ENCODE measurements at regions not wholly inside any gene's neighbourhood (a gene's known extent, or its start where the extent isn't known, plus 50 kb on each side); places are given as distances from the start of the nearest gene placed in this dataset.

DNA sequence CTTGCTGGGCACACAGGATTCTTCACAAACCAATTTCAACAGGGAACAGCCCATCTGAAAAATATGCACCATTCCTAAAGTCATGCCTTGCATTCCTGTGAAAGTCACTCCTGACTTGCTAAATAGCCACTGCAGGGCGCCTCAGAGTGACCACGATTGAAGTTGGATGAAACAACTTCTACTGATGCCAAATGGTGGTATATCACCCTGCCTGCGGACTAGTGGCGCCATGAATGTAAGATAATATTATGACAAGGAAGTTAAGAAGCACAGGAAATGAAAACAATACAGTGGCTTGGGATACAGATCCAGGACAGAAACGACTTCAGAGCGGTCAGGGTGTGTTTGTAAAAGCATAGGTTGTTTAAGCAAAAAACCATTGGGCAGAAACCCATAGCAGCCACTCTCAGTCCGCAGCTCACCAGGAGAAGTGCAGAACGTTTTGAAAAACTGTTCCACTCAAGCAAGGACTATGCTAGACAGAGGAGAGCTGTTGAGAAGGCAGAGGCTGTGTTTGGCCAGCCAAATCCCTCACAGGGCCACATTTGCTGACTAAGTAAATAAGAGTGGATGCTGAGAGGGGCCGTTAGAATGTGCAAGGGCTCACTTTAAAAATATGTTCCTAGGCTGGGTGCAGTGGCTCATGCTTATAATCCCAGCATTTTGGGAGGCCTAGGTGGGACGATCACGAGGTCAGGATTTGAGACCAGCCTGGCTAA lies 250.4 kb downstream of the PTTG2 start:
- no peak overlapping the region for H3K4me3 ChIP-seq (replicated peaks; ENCODE audit: low read depth, low read length)
- no peak for DNase-seq (ENCODE audit: extremely low read depth, low read depth)
- TF ChIP-seq CTCF (IDR thresholded peaks at IDR 0.05; ENCODE audit: low read depth, low read length, missing control alignments) = no peak

- no peak for TF ChIP-seq CTCF (IDR thresholded peaks at IDR 0.05; ENCODE audit: low read depth, low read length, missing control alignments)
- no peak for DNase-seq (ENCODE audit: extremely low read depth, low read depth)
- H3K4me3 ChIP-seq (replicated peaks; ENCODE audit: low read depth, low read length) = no peak overlapping the region
Observed at GRCh38 chr4:38211885-38212284, 251.7 kb downstream of the PTTG2 start.

DNA sequence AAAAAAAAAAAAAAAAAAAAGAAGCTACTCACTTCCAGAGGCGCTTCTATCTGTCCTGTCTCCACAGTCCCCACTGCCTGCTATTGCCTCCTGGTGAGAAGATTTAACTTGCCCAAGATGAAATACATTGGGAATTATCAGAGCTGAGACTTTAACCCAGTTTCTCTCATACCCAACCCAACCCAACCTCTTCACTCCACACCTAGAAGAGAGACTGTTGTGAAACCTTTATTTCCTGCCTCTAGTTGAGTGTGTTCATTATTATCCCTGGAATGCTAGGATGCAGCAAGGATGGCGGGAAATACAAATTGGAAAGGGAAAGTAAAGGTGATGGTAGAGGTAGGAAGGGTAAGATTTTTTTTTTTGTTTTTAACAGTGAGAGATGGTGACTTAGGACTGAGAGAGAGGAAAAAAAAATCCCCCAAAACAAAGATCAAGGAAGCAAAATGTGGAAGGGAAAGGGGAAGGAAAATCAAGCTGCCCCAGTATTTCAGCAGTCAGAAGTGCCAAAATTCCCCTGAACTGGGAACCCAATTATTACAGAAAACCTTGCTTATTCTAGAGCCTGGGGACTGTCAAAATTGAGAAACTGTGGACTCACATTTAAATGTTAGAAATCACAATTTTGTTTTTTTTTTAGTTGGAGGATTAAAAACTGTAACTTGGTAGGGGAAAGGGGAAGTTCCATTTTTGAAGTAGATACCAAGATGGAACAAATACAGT lies 253.0 kb downstream of the PTTG2 start:
- no peak overlapping the region for H3K4me3 ChIP-seq (replicated peaks; ENCODE audit: low read depth, low read length)
- TF ChIP-seq CTCF (IDR thresholded peaks at IDR 0.05; ENCODE audit: low read depth, low read length, missing control alignments) = no peak
- no peak for DNase-seq (ENCODE audit: extremely low read depth, low read depth)

DNA sequence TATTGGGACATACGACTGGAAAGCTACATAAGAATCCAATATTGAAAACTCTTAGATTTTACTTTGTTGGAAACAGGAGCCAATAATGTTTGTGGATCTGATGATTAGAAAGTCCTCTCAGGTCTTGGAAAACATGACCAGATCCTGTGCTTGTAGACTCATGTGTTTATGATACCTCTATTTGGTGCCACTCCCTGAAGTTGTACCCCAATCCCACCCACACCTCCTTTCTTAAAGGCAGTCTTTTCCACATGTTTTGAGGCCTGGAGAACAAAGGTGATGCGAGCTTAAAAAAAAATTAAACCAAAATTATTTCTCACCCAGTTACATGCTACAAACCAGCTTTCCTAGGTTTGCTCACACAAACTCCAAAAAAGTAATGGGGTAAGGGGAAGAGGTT lies 262.7 kb downstream of the PTTG2 start:
- DNase-seq (ENCODE audit: extremely low read depth, low read depth) = no peak
- TF ChIP-seq CTCF (IDR thresholded peaks at IDR 0.05; ENCODE audit: low read depth, low read length, missing control alignments) = no peak

DNA sequence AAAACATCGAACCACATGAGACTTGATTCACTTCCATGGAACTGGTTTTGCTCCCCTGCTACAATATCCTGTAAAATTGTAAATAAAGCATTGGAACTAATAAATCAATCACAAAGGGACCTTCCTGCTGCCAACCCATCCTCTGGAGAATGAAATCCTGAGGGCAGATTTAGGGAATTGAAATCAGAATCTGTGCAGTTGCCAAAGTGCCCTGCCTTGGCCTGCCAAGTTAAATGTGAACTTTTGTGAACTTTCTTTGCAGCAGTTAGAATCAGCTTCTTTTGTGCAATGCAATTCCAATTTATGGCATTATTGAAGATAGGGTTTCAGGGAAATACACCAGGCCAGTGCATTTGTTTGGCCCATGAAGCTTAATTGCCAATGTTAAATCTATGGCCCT lies 263.1 kb downstream of the PTTG2 start:
- no peak for DNase-seq (ENCODE audit: extremely low read depth, low read depth)
- TF ChIP-seq CTCF (IDR thresholded peaks at IDR 0.05; ENCODE audit: low read depth, low read length, missing control alignments) = no peak

More for the DNA sequence above, 262.7 kb downstream of the PTTG2 start:
- no peak overlapping the region for H3K4me3 ChIP-seq (replicated peaks; ENCODE audit: low read depth, low read length)

DNA sequence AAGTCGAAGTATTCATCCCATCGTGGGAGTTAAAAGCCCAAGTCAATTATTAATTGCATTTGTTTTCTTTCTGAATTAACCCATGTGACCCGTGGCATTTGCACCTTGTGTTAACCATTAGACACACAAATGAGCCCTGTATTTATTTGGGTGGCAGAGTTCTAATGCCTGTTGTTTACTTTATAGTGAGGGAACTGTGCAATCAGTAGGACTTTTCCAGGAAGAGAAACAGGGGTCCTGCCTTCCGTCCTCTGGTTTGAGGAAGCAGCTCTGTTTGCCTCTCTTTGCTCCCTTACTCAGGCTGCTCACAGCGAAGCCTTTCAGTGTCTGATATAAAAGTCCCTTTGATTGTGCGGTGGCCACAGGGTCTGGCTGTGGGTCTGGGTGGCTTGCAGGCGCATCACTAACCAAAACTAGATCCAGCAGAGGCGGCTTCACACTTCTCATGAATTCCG lies 263.6 kb downstream of the PTTG2 start:
- DNase-seq (ENCODE audit: extremely low read depth, low read depth) = no peak
- H3K4me3 ChIP-seq (replicated peaks; ENCODE audit: low read depth, low read length) = no peak overlapping the region
- no peak for TF ChIP-seq CTCF (IDR thresholded peaks at IDR 0.05; ENCODE audit: low read depth, low read length, missing control alignments)

More for the DNA sequence above, 263.1 kb downstream of the PTTG2 start:
- H3K4me3 ChIP-seq (replicated peaks; ENCODE audit: low read depth, low read length) = no peak overlapping the region

Data from HFF-Myc (cell line).